T-cell (primary cell): ENCODE measurements at regions not wholly inside any gene's neighbourhood (a gene's known extent, or its start where the extent isn't known, plus 50 kb on each side); places are given as distances from the start of the nearest gene placed in this dataset.

Experiments
- ATAC-seq, 4 experiments: fragments of 200-7000 bp in 3 of 4; fragments of 150-1000 bp in 1 of 4; cut with Tn5 transposase; replicated peaks in 1 of 4; 1 replicate in 3 of 4; 2 replicates in 1 of 4; pipeline ENCODE4 v1.10.0; 2021; ENCODE audit warnings: moderate library complexity in 3 of 4, mild to moderate bottlenecking in 2 of 4, moderate number of reproducible peaks in 1 of 4
- CTCF ChIA-PET, 2 donors: fragments of 300-600 bp; sonication (Branson Sonifier 250); formaldehyde crosslinking; loops; one replicate each; lab custom pipeline; 2022; ENCODE audit warnings: antibody characterized with exemption in 2 of 2; lab: Charles Lee
- POLR2A ChIA-PET, 2 donors: fragments of 300-600 bp; sonication (Branson Sonifier 250); formaldehyde crosslinking; loops; one replicate each; lab custom pipeline; 2022; ENCODE audit warnings: antibody characterized with exemption in 2 of 2; lab: Charles Lee
- DNase-seq, 35 experiments: peaks; one replicate each; pipeline versions ENCODE4 v3.0.0 to v3.0.0-alpha.2; 2013 to 2023
- H3K27ac ChIP-seq: one replicate; pipeline ENCODE4 v1.5.1; 2013; ENCODE audit warnings: low read length
- H3K27me3 ChIP-seq, 2 experiments: replicated peaks in 1 of 2; 1 replicate in 1 of 2; 2 replicates in 1 of 2; pipeline versions ENCODE4 v1.6.1 to v1.7.0; 2013; ENCODE audit warnings: low read length in 1 of 2, mixed read lengths in 1 of 2; ENCODE audit not compliant: control insufficient read depth in 2 of 2, insufficient read depth in 2 of 2; ENCODE audit errors: extremely low read depth in 1 of 2
- H3K36me3 ChIP-seq, 2 donors: 1 replicate in 1 of 2; 2 replicates in 1 of 2; pipeline versions ENCODE4 v1.6.1 to v1.7.0; 2013; ENCODE audit warnings: low read length in 1 of 2; ENCODE audit not compliant: control insufficient read depth in 2 of 2, insufficient read depth in 1 of 2; ENCODE audit errors: extremely low read depth in 1 of 2
- H3K4me1 ChIP-seq, 2 experiments: 1 replicate in 1 of 2; 2 replicates in 1 of 2; pipeline versions ENCODE4 v1.6.1 to v1.7.0; 2013; ENCODE audit warnings: low read length in 2 of 2, mixed read lengths in 1 of 2; ENCODE audit not compliant: insufficient read depth in 2 of 2, control insufficient read depth in 1 of 2; ENCODE audit errors: extremely low read depth in 1 of 2
- H3K4me3 ChIP-seq, 2 donors: 1 replicate in 1 of 2; 2 replicates in 1 of 2; pipeline versions ENCODE4 v1.5.1 to v1.7.0; 2013; ENCODE audit warnings: mild to moderate bottlenecking in 2 of 2, low read length in 1 of 2, moderate library complexity in 1 of 2; ENCODE audit not compliant: control insufficient read depth in 1 of 2; ENCODE audit errors: extremely low read depth in 1 of 2
- H3K9me3 ChIP-seq: 2 replicates; pipeline ENCODE4 v1.7.0; 2013
- H3K27ac Mint-ChIP-seq, 2 donors: one replicate each; pipeline ENCODE4 v1.8.0; 2020 to 2021; ENCODE audit warnings: mild to moderate bottlenecking in 2 of 2, mixed read lengths in 2 of 2
- H3K27me3 Mint-ChIP-seq, 2 donors: one replicate each; pipeline ENCODE4 v1.8.0; 2021 to 2022; ENCODE audit warnings: mixed read lengths in 2 of 2
- H3K36me3 Mint-ChIP-seq: one replicate; pipeline ENCODE4 v1.8.0; 2021; ENCODE audit warnings: mixed read lengths
- H3K4me1 Mint-ChIP-seq, 3 donors: one replicate each; pipeline ENCODE4 v1.8.0; 2020 to 2022; ENCODE audit warnings: mixed read lengths in 3 of 3, mild to moderate bottlenecking in 1 of 3
- H3K4me3 Mint-ChIP-seq, 3 donors: one replicate each; pipeline ENCODE4 v1.8.0; 2020 to 2022; ENCODE audit warnings: mild to moderate bottlenecking in 3 of 3, mixed read lengths in 3 of 3, moderate library complexity in 3 of 3
- H3K9me3 Mint-ChIP-seq, 3 donors: one replicate each; pipeline ENCODE4 v1.8.0; 2020 to 2022; ENCODE audit warnings: mixed read lengths in 3 of 3
- WGBS: methylation state at CpG from one replicate; pipeline ENCODE4 v1.1.5; 2013; ENCODE audit warnings: missing lambda C conversion rate; ENCODE audit not compliant: insufficient coverage; 5-methylcytosine and 5-hydroxymethylcytosine counted together

DNA sequence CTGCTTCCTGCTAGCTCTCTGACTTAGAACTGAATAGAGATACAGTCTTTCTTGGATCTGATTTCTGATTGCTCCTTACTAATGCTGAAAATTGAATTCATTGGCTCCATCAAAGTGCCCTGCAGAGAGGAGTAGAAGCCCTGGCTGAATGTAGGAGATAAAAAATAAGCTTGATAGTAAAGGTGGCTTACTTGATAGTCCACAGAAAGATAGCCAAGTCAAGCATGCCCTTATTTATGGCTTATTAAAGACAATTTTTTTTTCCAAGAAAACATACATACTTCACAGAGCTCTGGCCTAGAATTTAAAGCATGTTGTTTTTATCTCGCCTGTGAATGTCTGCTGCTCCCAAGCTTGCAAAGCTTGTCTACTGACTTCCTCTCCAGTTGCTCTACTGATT is 124.6 kb upstream of the CADPS start:
- no CpG with 5 or more reads among the region's 1 CpG for WGBS
- no peaks in the 10 kb centered on the region for H3K9me3 ChIP-seq
- H3K9me3 Mint-ChIP-seq, result peaks cover 9 to 14% (median 11%) of the 10 kb centered on the region in 3 donors
- H3K4me3 Mint-ChIP-seq, result no peak overlapping the region
- DNase-seq, result no peak
- no peak overlapping the region for H3K27ac ChIP-seq
- H3K4me1 Mint-ChIP-seq, result no peaks in the 10 kb centered on the region
- no peaks in the 10 kb centered on the region for H3K36me3 Mint-ChIP-seq
- H3K27me3 ChIP-seq, result no peaks in the 10 kb centered on the region
- ChIA-PET POLR2A (no interaction called here), CTCF (no interaction called here)
- no peaks in the 10 kb centered on the region for H3K36me3 ChIP-seq
- no peaks in the 10 kb centered on the region for H3K4me1 ChIP-seq
- no peak overlapping the region for H3K27ac Mint-ChIP-seq
- ATAC-seq, result no peak
- no peak overlapping the region for H3K4me3 ChIP-seq
- no peaks in the 10 kb centered on the region for H3K27me3 Mint-ChIP-seq

DNA sequence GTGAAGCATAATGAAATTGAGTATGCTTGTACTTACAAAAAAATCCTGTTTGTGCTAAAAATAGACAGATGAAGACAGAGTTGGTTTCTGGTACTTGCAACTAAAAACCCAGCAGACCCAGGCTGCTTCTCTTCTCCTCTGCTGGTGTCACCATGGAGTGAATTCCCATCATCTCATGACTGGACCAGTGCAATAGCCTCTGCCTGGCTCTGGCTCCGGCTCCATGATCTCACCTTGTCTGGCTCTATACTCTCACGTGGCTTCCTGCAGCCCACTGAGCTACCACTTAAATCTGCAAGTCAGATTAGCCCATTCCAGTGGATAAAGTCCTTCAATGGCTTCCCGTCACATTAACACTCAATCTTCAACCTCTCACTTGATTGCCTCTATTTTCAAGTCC is 129.2 kb upstream of the CADPS start:
- no peaks in the 10 kb centered on the region for H3K27me3 Mint-ChIP-seq
- CTCF ChIA-PET, result interaction anchor here in 1 of 2 donors (0.6 kb wide), 1 partner anchor 766 kb away, joined by 3 read pairs; no protein-coding TSS in a partner anchor

DNA sequence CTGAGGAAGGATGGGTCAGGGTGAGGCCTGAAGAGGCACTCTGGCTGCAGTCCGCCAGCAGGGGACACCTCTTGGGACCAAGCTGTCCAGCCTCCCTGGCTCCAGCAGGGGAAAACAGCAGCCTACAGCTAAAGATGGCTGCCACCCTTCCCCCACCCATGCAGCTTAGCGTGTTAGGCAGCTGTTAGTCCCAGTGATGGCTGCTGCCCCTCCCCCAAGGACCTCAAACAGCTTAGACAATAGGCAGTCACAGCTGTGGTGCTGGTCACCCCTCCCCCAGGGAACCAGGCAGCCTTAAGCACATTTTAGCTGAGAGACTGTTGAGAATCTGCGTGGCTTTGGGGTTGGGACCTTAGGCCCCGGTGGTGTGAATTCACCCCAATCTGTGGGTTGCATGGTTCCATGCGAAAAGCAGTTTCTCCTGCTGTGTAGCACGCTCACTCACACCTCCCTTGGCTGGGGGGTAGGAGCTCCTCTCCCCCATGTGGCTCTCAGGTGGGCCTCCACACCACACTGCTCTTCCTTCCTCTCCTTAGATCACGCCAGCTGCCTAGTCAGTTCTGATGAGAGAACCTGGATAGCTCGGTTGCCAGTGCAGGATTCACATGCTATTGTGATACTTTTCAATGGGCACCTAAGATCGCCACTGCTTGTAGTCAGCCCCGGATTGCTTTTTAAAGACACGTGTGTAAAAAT is 140.5 kb upstream of the CADPS start:
- H3K9me3 Mint-ChIP-seq, result peaks cover 5 to 13% (median 9%) of the 10 kb centered on the region in 3 donors

More for the DNA sequence above, 129.2 kb upstream of the CADPS start:
- Histone ChIP-seq H3K27me3 (no peaks in the 10 kb centered on the region), H3K4me3 (no peak overlapping the region), H3K36me3 (no peaks in the 10 kb centered on the region), H3K9me3 (no peaks in the 10 kb centered on the region), H3K27ac (no peak overlapping the region), H3K4me1 (no peaks in the 10 kb centered on the region)
- DNase-seq (no peak), ATAC-seq (no peak)
- Mint-ChIP-seq H3K4me1 (no peaks in the 10 kb centered on the region), H3K4me3 (no peak overlapping the region), H3K9me3 (peaks cover 4 to 14% (median 12%) of the 10 kb centered on the region in 3 donors), H3K36me3 (no peaks in the 10 kb centered on the region), H3K27ac (no peak overlapping the region)
- 62% methylated on average over 3 of the region's 3 CpGs for WGBS
- POLR2A ChIA-PET, result no interaction called here

DNA sequence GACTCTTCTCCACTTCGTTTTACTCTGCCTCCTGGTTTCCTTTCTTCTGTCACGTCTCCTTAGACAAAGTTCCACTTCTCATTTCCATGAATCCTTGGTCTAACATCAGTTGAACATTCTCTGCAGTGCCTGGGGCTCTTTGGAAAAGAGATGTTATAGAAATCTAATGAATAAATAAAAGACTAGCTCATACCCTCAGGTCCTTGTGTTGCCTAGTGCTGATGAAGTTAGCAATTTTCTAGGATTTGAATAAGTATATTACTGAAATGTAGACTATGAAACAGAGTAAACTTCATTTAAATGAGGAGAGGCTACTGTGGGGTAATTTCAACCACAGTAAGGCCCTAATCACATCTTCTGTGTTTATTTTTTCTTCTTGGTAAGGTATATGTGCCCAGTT is 146.9 kb upstream of the CADPS start:
- Histone ChIP-seq H3K4me1 (no peaks in the 10 kb centered on the region), H3K9me3 (no peaks in the 10 kb centered on the region), H3K4me3 (no peak overlapping the region), H3K36me3 (no peaks in the 10 kb centered on the region), H3K27me3 (no peaks in the 10 kb centered on the region), H3K27ac (no peak overlapping the region)
- Mint-ChIP-seq H3K36me3 (no peaks in the 10 kb centered on the region), H3K4me3 (no peak overlapping the region), H3K4me1 (no peaks in the 10 kb centered on the region), H3K27me3 (no peaks in the 10 kb centered on the region), H3K27ac (no peak overlapping the region), H3K9me3 (peaks cover 7 to 9% (median 9%) of the 10 kb centered on the region in 3 donors)
- no peak for ATAC-seq
- CTCF ChIA-PET, result no interaction called here
- no peak for DNase-seq
- no CpG with 5 or more reads among the region's 2 CpGs for whole genome bisulfite sequencing
- POLR2A ChIA-PET, result no interaction called here

More for the DNA sequence above, 140.5 kb upstream of the CADPS start:
- CTCF ChIA-PET, result no interaction called here
- Histone ChIP-seq H3K27me3 (no peaks in the 10 kb centered on the region), H3K4me3 (no peak overlapping the region), H3K4me1 (no peaks in the 10 kb centered on the region), H3K36me3 (no peaks in the 10 kb centered on the region), H3K27ac (no peak overlapping the region), H3K9me3 (no peaks in the 10 kb centered on the region)
- Mint-ChIP-seq H3K27me3 (no peaks in the 10 kb centered on the region), H3K27ac (no peak overlapping the region), H3K4me1 (no peaks in the 10 kb centered on the region), H3K36me3 (no peaks in the 10 kb centered on the region), H3K4me3 (no peak overlapping the region)
- DNase-seq (no peak), ATAC-seq (no peak)
- WGBS, result 85% methylated on average over 5 of the region's 11 CpGs
- POLR2A ChIA-PET, result no interaction called here

DNA sequence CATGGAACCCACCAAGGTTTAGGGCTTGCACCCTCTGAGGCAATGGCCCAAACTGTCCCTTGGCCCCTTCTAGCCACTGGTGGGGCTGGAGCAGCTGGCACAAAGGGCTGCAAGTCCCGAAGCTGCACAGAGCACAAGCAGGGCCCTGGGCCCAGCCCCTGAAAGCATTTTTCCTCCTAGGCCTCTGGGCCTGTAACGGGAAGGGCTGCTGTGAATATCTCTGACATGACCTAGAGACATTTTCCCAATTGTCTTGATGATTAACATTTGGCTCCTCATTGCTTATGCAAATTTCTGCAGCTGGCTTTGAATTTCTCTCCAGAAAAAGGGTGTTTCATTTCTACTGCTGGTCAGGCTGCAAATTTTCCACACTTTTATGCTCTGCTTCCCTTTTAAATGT is 151.5 kb upstream of the CADPS start:
- CTCF ChIA-PET, result no interaction called here

DNA sequence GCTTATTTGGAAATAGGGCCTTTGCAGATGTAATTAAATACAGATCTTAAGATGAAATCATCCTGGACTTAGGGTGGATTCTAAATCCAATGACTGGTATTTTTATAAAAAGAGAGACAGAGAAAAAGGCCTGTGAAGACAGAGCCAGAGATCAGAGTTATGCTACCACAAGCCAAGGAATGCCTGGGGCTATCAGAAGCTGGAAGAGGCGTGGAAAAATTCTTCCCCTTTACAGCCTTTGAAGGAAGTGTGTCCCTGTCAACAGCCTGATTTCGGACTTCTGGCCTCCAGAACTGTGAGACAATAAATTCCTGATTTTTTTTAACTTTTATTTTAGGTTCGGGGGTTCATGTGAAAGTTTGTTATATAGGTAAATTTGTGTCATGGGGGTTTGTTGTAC is 154.1 kb upstream of the CADPS start:
- H3K27me3 Mint-ChIP-seq, result no peaks in the 10 kb centered on the region
- H3K36me3 Mint-ChIP-seq, result no peaks in the 10 kb centered on the region
- H3K27ac ChIP-seq, result no peak overlapping the region
- ChIA-PET CTCF (interaction anchor here in 1 of 2 donors (0.8 kb wide), 1 partner anchor 11 kb away, joined by 3 read pairs; no protein-coding TSS in a partner anchor), POLR2A (no interaction called here)
- no peaks in the 10 kb centered on the region for H3K4me1 ChIP-seq
- H3K4me3 ChIP-seq, result no peak overlapping the region
- H3K4me3 Mint-ChIP-seq, result no peak overlapping the region
- peaks cover 10 to 11% (median 11%) of the 10 kb centered on the region in 3 donors for H3K9me3 Mint-ChIP-seq
- H3K27ac Mint-ChIP-seq, result no peak overlapping the region
- ATAC-seq (no peak), DNase-seq (no peak)
- no peaks in the 10 kb centered on the region for H3K36me3 ChIP-seq
- no peaks in the 10 kb centered on the region for H3K9me3 ChIP-seq
- H3K4me1 Mint-ChIP-seq, result no peaks in the 10 kb centered on the region
- no CpG with 5 or more reads among the region's 3 CpGs for WGBS
- no peaks in the 10 kb centered on the region for H3K27me3 ChIP-seq

More for the DNA sequence above, 151.5 kb upstream of the CADPS start:
- H3K36me3 Mint-ChIP-seq, result no peaks in the 10 kb centered on the region
- Histone ChIP-seq H3K36me3 (no peaks in the 10 kb centered on the region), H3K27ac (no peak overlapping the region), H3K4me1 (no peaks in the 10 kb centered on the region), H3K4me3 (no peak overlapping the region), H3K27me3 (no peaks in the 10 kb centered on the region), H3K9me3 (no peaks in the 10 kb centered on the region)
- H3K27ac Mint-ChIP-seq, result no peak overlapping the region
- WGBS, result 51% methylated on average over 2 of the region's 2 CpGs
- H3K27me3 Mint-ChIP-seq, result no peaks in the 10 kb centered on the region
- H3K4me1 Mint-ChIP-seq, result no peaks in the 10 kb centered on the region
- POLR2A ChIA-PET, result no interaction called here
- no peak for DNase-seq
- no peak for ATAC-seq
- H3K9me3 Mint-ChIP-seq, result peaks cover 8 to 13% (median 11%) of the 10 kb centered on the region in 3 donors
- H3K4me3 Mint-ChIP-seq, result no peak overlapping the region
